ENCODE measurements at regions not wholly inside any gene's neighbourhood (a gene's known extent, or its start where the extent isn't known, plus 50 kb on each side); places are given as distances from the start of the nearest gene placed in this dataset.

- no peak for DNase-seq (ENCODE audit: low read depth in 4 of 4, low spot score in 3 of 4)
Measured at GRCh38 chr6:105488516-105489215, 85.8 kb upstream of the PREP start.

DNA sequence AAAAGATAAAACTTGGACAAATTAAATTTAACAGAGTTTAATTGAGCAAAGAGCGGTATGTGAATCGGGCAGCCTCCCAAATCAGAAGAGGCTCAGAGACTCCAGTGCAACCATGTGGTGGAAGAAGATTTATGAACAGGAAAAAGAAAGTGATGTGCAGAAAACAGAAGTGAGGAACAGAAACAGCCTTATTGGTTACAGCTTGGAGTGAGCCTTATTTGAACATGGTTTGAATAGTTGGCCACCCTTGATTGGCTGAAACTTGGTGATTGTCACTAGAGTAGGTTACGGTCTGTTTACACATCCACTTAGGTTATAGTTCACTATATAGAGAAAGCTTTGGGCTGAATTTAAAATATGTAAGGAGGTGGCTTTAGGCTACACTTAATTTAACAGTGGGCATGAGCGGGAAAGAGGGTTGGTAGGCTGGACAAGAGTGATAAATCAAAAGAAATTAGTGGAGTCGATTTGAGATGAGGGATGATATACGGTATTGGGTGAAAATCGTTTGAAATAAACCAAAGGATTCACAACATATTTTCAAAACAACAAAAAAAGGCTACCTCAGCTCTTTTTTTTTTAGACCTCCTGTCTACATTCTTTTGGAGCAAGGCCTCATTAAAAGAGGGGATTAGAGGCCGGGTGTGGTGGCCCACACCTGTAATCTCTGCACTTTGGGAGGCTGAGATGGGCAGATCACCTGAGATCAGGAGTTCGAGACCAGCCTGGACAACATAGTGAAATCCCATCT is 84.3 kb upstream of the PREP start:
- DNase-seq (ENCODE audit: low read depth in 4 of 4, low spot score in 3 of 4) = no peak

DNA sequence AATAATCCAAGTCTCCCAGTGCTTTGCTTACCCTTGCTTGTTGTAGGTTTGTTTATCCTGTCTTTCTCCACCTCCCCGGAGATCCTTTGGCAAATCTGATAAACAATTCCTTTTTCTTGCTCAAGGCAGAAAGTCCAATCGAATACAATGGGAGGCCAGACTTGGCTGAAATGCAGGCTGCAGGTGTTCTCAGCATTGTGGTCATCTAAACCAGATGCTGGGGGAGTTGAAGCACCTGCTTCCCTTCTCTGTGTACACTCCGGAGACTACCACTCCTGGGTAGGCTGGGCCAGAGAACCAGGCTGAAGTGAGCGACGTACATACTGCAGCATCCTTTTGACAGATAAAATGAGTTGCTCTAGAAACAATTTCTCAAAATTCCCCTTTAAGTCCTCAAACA is 82.6 kb upstream of the PREP start:
- DNase-seq (ENCODE audit: low read depth in 4 of 4, low spot score in 3 of 4) = no peak

DNA sequence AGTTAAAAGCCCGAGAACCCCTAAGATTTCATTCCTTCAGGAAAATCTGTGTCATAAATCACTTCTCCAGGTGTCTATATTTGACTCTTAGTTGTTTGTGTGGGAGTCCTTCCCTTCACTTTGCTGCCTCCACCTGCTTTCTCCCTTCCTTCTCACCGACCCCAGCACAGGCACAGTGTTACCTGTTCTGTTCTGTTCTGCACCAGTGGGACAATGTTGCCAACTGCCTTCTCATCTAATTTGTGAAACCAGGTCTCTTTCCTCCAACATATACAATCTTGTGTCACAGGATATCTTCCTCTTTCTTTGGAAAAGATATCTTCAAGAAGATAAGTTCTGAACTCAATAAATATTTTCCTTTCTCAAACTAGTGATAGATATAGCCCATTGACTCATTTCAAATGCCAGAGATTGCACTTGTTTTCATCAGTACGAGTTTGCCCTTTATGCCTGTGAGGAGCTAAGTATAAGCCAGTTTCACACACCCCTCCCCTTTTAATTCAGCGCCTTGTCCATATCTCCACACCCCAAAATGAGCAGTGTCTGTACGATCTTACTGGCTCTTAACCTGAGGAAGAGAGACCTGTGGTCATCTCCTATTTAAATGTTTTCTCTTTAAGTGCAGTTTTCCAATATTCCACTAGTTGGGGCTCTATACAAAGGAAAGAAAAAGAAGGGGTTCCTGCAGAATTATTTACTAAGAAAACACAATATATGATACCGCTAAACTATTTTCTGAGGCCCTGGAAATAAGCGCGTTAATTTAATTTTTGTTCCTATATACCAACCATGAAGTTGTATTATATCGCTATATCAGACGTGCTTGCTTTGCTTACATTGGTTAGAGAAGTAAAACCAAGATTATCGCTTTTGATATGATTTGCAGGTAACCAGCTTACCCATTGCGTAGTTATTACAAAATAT is 81.6 kb upstream of the PREP start:
- peak; percentile 27 to 47 (median 36) for DNase-seq (ENCODE audit: low read depth in 4 of 4, low spot score in 3 of 4)

GRCh38 chr6:105483492-105483891 is 80.6 kb upstream of the PREP start:
- no peak for DNase-seq (ENCODE audit: low read depth in 4 of 4, low spot score in 3 of 4)

GRCh38 chr6:105482921-105483320 is 80.0 kb upstream of the PREP start:
- no peak for DNase-seq (ENCODE audit: low read depth in 4 of 4, low spot score in 3 of 4)

GRCh38 chr6:105482227-105482844 is 79.5 kb upstream of the PREP start:
- no peak for DNase-seq (ENCODE audit: low read depth in 4 of 4, low spot score in 3 of 4)

DNA sequence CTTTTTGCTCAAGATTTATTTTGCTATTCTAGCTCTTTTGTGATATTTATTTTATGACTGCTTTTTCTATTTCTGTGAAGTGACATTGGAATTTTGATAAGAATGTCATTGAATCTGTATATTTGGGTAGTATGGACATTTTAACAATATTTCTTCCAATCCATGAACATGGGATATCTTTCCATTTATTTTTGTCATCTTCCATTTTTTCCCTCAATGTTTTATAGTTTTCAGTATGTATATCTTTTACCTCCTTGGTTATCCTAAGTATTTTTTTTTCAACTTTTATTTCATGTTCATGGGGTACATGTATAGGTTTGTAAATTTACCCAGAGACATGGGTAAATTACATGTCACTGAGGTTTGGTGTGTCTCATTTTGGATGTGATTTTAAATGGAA is 74.1 kb upstream of the PREP start:
- DNase-seq (ENCODE audit: low read depth in 4 of 4, low spot score in 3 of 4) = no peak

GRCh38 chr6:105474234-105474633 is 71.4 kb upstream of the PREP start:
- DNase-seq (ENCODE audit: low read depth in 4 of 4, low spot score in 3 of 4) = no peak

DNA sequence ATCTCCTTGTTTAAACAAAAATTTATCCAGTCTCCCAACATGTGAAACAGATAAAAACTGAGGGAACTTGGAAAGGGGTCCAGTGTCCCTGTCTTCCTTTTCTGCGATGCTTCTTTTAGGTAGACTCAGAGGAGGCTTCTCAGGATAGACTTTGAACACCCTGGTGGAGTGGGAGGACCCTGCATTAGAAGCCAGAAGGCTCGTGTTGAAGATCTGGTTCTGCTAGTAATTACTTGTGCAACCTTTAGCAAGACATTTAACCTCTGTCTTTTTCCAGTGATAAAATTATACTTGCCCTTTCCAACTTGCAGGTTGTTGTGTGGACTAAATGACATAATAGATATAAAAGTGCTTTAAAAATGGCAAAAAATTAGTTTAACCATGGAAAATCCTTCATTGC is 67.1 kb upstream of the PREP start:
- no peak for DNase-seq (ENCODE audit: low read depth in 4 of 4, low spot score in 3 of 4)

DNA sequence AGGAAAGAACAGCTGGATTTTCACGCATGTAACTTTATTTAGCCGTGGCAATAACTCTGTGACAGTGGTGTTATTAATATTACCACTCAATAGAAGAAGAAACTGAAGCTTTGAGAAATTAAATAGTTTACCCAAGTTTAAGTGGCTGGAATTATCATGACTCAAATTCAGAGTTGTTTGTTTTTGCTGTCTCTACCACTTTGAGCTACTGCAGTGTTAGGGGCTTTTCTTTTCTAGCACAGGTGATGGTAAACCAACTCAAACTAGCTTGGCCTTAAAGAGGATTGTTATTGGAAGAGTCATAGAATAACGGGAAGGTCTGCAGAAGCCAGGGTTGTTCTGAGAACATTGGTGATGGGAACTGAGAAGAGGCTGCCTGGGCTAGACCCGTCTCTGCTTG is 66.0 kb upstream of the PREP start:
- DNase-seq (ENCODE audit: low read depth in 4 of 4, low spot score in 3 of 4) = no peak

DNA sequence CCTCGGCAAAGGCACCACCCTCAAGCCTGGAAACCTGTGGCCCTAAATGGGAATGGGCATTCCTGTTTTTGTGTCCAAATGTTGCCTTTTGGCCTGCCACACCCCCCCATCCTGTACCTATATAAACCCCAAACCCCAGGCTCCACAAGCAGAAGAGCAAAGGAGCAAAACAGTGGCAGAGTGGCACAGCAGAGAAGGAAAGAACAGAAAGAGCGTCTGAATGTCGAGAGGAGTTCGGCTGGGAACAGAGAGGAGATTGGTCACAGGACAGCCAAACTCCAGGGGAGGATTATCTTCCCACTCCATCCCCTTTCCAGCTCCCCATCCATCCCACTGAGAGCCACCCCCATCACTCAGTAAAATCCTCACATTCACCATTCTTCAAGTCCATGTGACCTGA is 58.0 kb upstream of the PREP start:
- no peak for DNase-seq (ENCODE audit: low read depth in 4 of 4, low spot score in 3 of 4)

GRCh38 chr6:105459864-105460263 is 57.0 kb upstream of the PREP start:
- DNase-seq (ENCODE audit: low read depth in 4 of 4, low spot score in 3 of 4) = no peak

- no peak for DNase-seq (ENCODE audit: low read depth in 4 of 4, low spot score in 3 of 4)
Measured at GRCh38 chr6:105459049-105459448, 56.2 kb upstream of the PREP start.

DNA sequence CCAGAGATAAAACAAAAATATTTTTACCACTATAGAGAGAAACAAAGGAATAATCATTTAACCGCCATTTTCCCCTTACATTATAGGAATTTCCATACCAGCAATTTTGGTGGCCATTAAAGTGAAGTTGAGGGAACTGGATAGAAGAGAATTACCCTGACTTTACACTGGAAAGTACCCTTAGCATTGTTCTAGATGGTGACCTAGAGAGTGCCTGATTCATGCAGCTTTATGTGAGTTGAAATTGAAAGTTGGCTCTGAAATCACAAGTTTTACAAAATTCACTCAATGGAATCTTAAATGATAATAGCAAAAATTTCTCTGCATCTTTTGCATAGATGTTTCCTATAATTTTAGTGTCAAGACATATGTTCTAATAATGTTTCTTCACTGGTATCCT is 55.7 kb upstream of the PREP start:
- DNase-seq (ENCODE audit: low read depth in 4 of 4, low spot score in 3 of 4) = no peak

DNA sequence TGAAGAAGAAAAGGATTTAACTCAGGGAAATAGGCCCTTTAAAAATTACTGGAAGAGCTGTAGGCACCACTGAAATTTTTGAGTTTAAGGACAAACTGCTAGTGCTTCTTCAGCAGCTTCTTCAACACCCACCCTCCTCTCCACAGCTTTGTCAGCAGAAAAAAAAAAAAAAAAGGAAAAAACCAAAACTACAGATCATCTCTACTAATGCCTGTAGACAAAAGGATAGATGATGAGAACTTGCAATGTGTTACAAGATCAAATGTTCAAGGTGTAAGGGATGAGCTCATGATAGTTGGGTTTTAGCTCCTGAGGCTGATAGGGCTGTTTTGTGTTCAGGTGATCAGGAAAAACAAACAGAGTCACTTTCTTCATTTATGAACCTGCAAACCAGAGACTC is 55.2 kb upstream of the PREP start:
- DNase-seq (ENCODE audit: low read depth in 4 of 4, low spot score in 3 of 4) = no peak

- DNase-seq (ENCODE audit: low read depth in 4 of 4, low spot score in 3 of 4) = no peak
Measured at GRCh38 chr6:105453968-105454367, 51.1 kb upstream of the PREP start.

DNA sequence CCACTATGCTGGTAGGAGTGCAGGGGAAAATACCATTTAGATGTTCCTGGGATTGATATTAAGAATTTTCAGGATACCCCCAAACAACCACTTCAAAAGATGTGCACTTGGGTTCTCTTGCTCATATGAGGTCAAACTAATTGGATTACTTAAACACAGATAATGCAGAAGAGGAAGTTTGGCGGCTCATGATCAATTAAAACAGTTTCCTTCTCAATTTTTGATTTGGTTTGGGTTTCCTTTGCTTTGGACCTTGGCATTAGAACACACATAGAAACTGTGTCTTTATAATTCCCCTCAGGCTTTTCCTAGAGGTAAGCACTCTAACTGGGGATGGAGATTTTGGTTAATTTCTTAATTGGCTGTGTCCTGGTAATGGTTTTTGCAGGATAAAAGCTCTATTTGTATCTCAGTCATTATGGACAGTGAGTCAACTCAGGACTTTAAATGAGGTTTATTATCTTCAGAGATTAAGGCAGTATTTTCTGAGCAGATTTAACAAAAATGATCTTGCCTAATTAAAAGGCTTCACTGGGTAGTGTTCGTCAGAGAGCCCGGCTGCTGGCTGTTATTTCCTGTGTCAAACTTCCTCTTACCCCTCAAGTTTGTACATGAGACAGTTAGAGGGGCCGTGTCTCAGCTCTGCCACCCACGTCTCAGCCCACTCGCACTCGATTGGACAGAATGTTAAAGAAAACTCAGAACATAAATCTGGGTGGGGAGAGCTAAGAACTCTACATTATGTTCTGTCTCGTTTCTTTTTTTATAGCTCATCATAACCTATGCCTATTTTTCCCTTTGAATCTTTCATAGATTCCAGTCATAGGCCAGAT is 50.3 kb upstream of the PREP start:
- DNase-seq (ENCODE audit: low read depth in 4 of 4, low spot score in 3 of 4) = no peak
